SK-N-SH (cell line): ENCODE measurements at regions not wholly inside any gene's neighbourhood (a gene's known extent, or its start where the extent isn't known, plus 50 kb on each side); places are given as distances from the start of the nearest gene placed in this dataset.
"Not testable (repeated sequence)": the region's sequence is repeated elsewhere in the genome, so short reads cannot be mapped to it uniquely, and the experiment has no call there.

Experiments
- CHD2 ChIP-seq: fragments of 150-350 bp; IDR thresholded peaks from 2 replicates; pipeline ENCODE4 v1.6.1; 2018; ENCODE audit warnings: low read length; ENCODE audit not compliant: partially characterized antibody
- CTCF ChIP-seq: fragments of 200-600 bp; sonication (generic); IDR thresholded peaks from 2 replicates; pipeline ENCODE4 v1.6.1; 2017; ENCODE audit warnings: antibody characterized with exemption, mild to moderate bottlenecking, moderate library complexity
- EP300 ChIP-seq, 2 experiments: IDR thresholded peaks; 2 replicates each; pipeline versions ENCODE4 v1.4.0 to v1.6.1; 2012; ENCODE audit warnings: borderline replicate concordance in 1 of 2, low read depth in 1 of 2, low read length in 1 of 2
- FOXM1 ChIP-seq: IDR thresholded peaks from 2 replicates; pipeline ENCODE4 v1.4.0; 2012; ENCODE audit warnings: low read depth, mild to moderate bottlenecking
- JUND ChIP-seq: IDR thresholded peaks from 2 replicates; pipeline ENCODE4 v1.4.0; 2012
- SIN3A ChIP-seq: IDR thresholded peaks from 2 replicates; pipeline ENCODE4 v1.6.1; 2012; ENCODE audit warnings: low read depth, mild to moderate bottlenecking, low read length, moderate library complexity, borderline replicate concordance
- SMC3 ChIP-seq: IDR thresholded peaks from 2 replicates; pipeline ENCODE4 v1.6.1; 2012; ENCODE audit warnings: low read depth, low read length, improper control_type of control experiment
- YY1 ChIP-seq: IDR thresholded peaks from 2 replicates; pipeline ENCODE4 v1.4.0; 2012; ENCODE audit warnings: low read depth, mild to moderate bottlenecking
- TF ChIP-seq, protein P1 (sequence below): fragments of 150-350 bp; IDR thresholded peaks from 2 replicates; pipeline ENCODE4 v1.6.1; 2017; ENCODE audit warnings: antibody characterized with exemption, low read length, low read depth, borderline replicate concordance
- TF ChIP-seq, protein P2 (sequence below): IDR thresholded peaks from 2 replicates; pipeline ENCODE4 v1.6.1; 2012; ENCODE audit warnings: mild to moderate bottlenecking, low read depth, low read length, moderate library complexity
- TF ChIP-seq, protein P3 (sequence below): IDR thresholded peaks from 2 replicates; pipeline ENCODE4 v1.4.0; 2012; ENCODE audit warnings: low read depth
- TF ChIP-seq, protein P4 (sequence below): IDR thresholded peaks from 2 replicates; pipeline ENCODE4 v1.4.0; 2012; ENCODE audit warnings: low read depth, borderline replicate concordance

DNA sequence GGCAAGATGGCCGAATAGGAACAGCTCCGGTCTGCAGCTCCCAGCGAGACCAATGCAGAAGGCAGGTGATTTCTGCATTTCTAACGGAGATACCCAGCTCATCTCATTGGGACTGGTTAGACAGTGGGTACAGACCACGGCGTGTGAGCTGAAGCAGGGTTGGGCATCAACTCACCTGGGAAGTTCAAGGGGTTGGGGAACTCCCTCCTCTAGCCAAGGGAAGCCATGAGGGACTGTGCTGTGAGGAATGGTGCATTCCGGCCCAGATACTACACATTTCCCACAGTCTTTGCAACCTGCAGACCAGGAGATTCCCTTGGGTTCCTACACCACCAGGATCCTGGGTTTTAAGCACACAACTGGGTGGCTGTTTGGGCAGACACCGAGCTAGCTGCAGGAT is 148.0 kb upstream of the PDE4D start:
- not testable (repeated sequence) for TF ChIP-seq CTCF; YY1; CHD2; JUND; EP300 (IDR thresholded peaks at IDR 0.05; ENCODE audit: borderline replicate concordance in 1 of 2, low read depth in 1 of 2, low read length in 1 of 2); FOXM1; SMC3; SIN3A
- TF ChIP-seq, protein P1, sequence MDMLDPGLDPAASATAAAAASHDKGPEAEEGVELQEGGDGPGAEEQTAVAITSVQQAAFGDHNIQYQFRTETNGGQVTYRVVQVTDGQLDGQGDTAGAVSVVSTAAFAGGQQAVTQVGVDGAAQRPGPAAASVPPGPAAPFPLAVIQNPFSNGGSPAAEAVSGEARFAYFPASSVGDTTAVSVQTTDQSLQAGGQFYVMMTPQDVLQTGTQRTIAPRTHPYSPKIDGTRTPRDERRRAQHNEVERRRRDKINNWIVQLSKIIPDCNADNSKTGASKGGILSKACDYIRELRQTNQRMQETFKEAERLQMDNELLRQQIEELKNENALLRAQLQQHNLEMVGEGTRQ = not testable (repeated sequence)
- TF ChIP-seq, protein P2, sequence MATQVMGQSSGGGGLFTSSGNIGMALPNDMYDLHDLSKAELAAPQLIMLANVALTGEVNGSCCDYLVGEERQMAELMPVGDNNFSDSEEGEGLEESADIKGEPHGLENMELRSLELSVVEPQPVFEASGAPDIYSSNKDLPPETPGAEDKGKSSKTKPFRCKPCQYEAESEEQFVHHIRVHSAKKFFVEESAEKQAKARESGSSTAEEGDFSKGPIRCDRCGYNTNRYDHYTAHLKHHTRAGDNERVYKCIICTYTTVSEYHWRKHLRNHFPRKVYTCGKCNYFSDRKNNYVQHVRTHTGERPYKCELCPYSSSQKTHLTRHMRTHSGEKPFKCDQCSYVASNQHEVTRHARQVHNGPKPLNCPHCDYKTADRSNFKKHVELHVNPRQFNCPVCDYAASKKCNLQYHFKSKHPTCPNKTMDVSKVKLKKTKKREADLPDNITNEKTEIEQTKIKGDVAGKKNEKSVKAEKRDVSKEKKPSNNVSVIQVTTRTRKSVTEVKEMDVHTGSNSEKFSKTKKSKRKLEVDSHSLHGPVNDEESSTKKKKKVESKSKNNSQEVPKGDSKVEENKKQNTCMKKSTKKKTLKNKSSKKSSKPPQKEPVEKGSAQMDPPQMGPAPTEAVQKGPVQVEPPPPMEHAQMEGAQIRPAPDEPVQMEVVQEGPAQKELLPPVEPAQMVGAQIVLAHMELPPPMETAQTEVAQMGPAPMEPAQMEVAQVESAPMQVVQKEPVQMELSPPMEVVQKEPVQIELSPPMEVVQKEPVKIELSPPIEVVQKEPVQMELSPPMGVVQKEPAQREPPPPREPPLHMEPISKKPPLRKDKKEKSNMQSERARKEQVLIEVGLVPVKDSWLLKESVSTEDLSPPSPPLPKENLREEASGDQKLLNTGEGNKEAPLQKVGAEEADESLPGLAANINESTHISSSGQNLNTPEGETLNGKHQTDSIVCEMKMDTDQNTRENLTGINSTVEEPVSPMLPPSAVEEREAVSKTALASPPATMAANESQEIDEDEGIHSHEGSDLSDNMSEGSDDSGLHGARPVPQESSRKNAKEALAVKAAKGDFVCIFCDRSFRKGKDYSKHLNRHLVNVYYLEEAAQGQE = not testable (repeated sequence)
- TF ChIP-seq, protein P3, sequence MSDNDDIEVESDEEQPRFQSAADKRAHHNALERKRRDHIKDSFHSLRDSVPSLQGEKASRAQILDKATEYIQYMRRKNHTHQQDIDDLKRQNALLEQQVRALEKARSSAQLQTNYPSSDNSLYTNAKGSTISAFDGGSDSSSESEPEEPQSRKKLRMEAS = not testable (repeated sequence)
- TF ChIP-seq, protein P4, sequence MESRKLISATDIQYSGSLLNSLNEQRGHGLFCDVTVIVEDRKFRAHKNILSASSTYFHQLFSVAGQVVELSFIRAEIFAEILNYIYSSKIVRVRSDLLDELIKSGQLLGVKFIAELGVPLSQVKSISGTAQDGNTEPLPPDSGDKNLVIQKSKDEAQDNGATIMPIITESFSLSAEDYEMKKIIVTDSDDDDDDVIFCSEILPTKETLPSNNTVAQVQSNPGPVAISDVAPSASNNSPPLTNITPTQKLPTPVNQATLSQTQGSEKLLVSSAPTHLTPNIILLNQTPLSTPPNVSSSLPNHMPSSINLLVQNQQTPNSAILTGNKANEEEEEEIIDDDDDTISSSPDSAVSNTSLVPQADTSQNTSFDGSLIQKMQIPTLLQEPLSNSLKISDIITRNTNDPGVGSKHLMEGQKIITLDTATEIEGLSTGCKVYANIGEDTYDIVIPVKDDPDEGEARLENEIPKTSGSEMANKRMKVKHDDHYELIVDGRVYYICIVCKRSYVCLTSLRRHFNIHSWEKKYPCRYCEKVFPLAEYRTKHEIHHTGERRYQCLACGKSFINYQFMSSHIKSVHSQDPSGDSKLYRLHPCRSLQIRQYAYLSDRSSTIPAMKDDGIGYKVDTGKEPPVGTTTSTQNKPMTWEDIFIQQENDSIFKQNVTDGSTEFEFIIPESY = not testable (repeated sequence)
